A673 (cell line): ENCODE measurements at regions not wholly inside any gene's neighbourhood (a gene's known extent, or its start where the extent isn't known, plus 50 kb on each side); places are given as distances from the start of the nearest gene placed in this dataset.

Experiments used
- BruUV-seq: library from RNA; stranded (reverse); fragments of 400-500 nt; replicated peaks from 2 replicates; lab custom pipeline; 2021; lab: Mats Ljungman, UMichigan
- CTCF ChIA-PET: fragments of 300-600 bp; sonication (Branson Sonifier 250); formaldehyde crosslinking; loops from one replicate; lab custom pipeline; 2022; ENCODE audit warnings: antibody characterized with exemption; lab: Charles Lee
- POLR2A ChIA-PET: fragments of 300-600 bp; sonication (Branson Sonifier 250); formaldehyde crosslinking; loops from one replicate; lab custom pipeline; 2022; ENCODE audit warnings: antibody characterized with exemption; ENCODE audit not compliant: low non-redundant PET; lab: Charles Lee
- DNase-seq: peaks from one replicate; pipeline ENCODE4 v3.0.0-alpha.2; 2015; ENCODE audit warnings: low spot score
- H3K27ac ChIP-seq: fragments of 200-600 bp; sonication (generic); 2 replicates; pipeline ENCODE4 v1.5.1; 2016; ENCODE audit warnings: mixed run types, low read depth, mild to moderate bottlenecking, mixed read lengths, antibody characterized with exemption, low read length; ENCODE audit not compliant: poor library complexity, severe bottlenecking
- H3K27me3 ChIP-seq: fragments of 200-600 bp; sonication (generic); replicated peaks from 2 replicates; pipeline ENCODE4 v1.6.1; 2017; ENCODE audit warnings: mixed run types, low read depth, mild to moderate bottlenecking, mixed read lengths, antibody characterized with exemption, low read length; ENCODE audit not compliant: insufficient read depth, poor library complexity
- H3K36me3 ChIP-seq: fragments of 200-600 bp; sonication (generic); 2 replicates; pipeline ENCODE4 v1.6.1; 2016; ENCODE audit warnings: mixed run types, mild to moderate bottlenecking, mixed read lengths, antibody characterized with exemption, low read length; ENCODE audit not compliant: insufficient read depth, poor library complexity, severe bottlenecking
- H3K4me1 ChIP-seq: fragments of 200-600 bp; sonication (generic); 2 replicates; pipeline ENCODE4 v1.6.1; 2017; ENCODE audit warnings: mixed run types, mild to moderate bottlenecking, mixed read lengths, antibody characterized with exemption, low read length; ENCODE audit not compliant: insufficient read depth, poor library complexity, severe bottlenecking
- H3K4me3 ChIP-seq: fragments of 200-600 bp; sonication (generic); 2 replicates; pipeline ENCODE4 v1.5.1; 2016; ENCODE audit warnings: low read depth, mixed run types, mild to moderate bottlenecking, mixed read lengths, low read length; ENCODE audit not compliant: poor library complexity, severe bottlenecking
- H3K9me3 ChIP-seq: fragments of 200-600 bp; sonication (generic); 2 replicates; pipeline ENCODE4 v1.6.1; 2016; ENCODE audit warnings: mixed run types, low read depth, mild to moderate bottlenecking, mixed read lengths, antibody characterized with exemption, low read length; ENCODE audit not compliant: poor library complexity, severe bottlenecking
- EZH2 ChIP-seq: fragments of 200-600 bp; sonication (generic); IDR thresholded peaks from 2 replicates; pipeline ENCODE4 v1.6.1; 2017; ENCODE audit warnings: borderline replicate concordance, low read depth, mild to moderate bottlenecking, mixed read lengths, antibody characterized with exemption, low read length; ENCODE audit not compliant: poor library complexity, severe bottlenecking
- intact Hi-C: fragments of 100-400 bp; cut with micrococcal nuclease; formaldehyde crosslinking; loops from one replicate; pipeline ENCODE4 v1.10.0; 2022; ENCODE audit not compliant: unreplicated experiment
- TF ChIP-seq, protein P1 (sequence below): fragments of 300-800, 200-600 bp; sonication (generic); conservative IDR thresholded peaks from 2 replicates; pipeline ENCODE4 v1.5.1; 2017; ENCODE audit warnings: low read depth, mild to moderate bottlenecking, antibody characterized with exemption, low read length, moderate library complexity, mixed read lengths

- TF ChIP-seq EZH2, result no peak
- TF ChIP-seq, protein P1, sequence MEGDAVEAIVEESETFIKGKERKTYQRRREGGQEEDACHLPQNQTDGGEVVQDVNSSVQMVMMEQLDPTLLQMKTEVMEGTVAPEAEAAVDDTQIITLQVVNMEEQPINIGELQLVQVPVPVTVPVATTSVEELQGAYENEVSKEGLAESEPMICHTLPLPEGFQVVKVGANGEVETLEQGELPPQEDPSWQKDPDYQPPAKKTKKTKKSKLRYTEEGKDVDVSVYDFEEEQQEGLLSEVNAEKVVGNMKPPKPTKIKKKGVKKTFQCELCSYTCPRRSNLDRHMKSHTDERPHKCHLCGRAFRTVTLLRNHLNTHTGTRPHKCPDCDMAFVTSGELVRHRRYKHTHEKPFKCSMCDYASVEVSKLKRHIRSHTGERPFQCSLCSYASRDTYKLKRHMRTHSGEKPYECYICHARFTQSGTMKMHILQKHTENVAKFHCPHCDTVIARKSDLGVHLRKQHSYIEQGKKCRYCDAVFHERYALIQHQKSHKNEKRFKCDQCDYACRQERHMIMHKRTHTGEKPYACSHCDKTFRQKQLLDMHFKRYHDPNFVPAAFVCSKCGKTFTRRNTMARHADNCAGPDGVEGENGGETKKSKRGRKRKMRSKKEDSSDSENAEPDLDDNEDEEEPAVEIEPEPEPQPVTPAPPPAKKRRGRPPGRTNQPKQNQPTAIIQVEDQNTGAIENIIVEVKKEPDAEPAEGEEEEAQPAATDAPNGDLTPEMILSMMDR, result no peak
- no peaks in the 10 kb centered on the region for H3K36me3 ChIP-seq
- intact Hi-C loops, result no loop called here
- no peak overlapping the region for H3K27ac ChIP-seq
- ChIA-PET POLR2A (no interaction called here), CTCF (no interaction called here)
- peaks cover 3% of the 10 kb centered on the region for H3K4me1 ChIP-seq
- H3K27me3 ChIP-seq, result no peaks in the 10 kb centered on the region
- H3K4me3 ChIP-seq, result no peak overlapping the region
- no peak for DNase-seq
- no peaks in the 10 kb centered on the region for H3K9me3 ChIP-seq
- no TSS peak for BruUV-seq
Measured at GRCh38 chr6:22030730-22031619, 265.9 kb downstream of the PRL start.

DNA sequence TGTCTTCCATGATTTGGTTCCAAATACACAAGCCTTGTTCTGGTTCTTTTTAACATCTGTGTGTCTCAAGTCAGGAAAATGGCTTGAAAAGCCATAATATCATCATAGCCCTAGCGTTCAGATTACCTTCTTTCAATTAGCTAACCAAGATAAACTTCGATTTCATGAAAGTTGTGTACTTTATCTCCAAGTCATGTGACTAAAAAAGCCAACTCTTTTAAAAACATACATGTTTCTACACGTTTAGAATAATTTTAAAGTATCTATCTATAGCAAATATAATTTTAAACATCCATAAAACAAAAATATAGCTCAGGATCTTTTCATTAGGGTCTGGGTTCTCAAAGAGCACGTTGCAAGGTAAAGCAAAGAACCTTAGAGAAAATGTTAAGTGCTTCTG, 261.1 kb downstream of the PRL start:
- Histone ChIP-seq H3K36me3 (no peaks in the 10 kb centered on the region), H3K27ac (no peak overlapping the region), H3K27me3 (no peaks in the 10 kb centered on the region), H3K4me3 (no peak overlapping the region), H3K4me1 (no peaks in the 10 kb centered on the region), H3K9me3 (peaks cover 7% of the 10 kb centered on the region)
- CTCF ChIA-PET, result no interaction called here
- POLR2A ChIA-PET, result no interaction called here
- no peak for TF ChIP-seq EZH2
- TF ChIP-seq, protein P1, result no peak
- intact Hi-C loops, result no loop called here
- no peak for DNase-seq
- BruUV-seq, result no TSS peak

GRCh38 chr6:22036275-22036674, 260.6 kb downstream of the PRL start:
- no peak for DNase-seq
- H3K36me3 ChIP-seq, result no peaks in the 10 kb centered on the region
- H3K4me3 ChIP-seq, result no peak overlapping the region
- H3K27ac ChIP-seq, result no peak overlapping the region
- ChIA-PET POLR2A (no interaction called here), CTCF (no interaction called here)
- intact Hi-C loops, result no loop called here
- no TSS peak for BruUV-seq
- H3K27me3 ChIP-seq, result no peaks in the 10 kb centered on the region
- no peaks in the 10 kb centered on the region for H3K4me1 ChIP-seq
- TF ChIP-seq EZH2, result no peak
- TF ChIP-seq, protein P1, result no peak
- peaks cover 7% of the 10 kb centered on the region for H3K9me3 ChIP-seq
